ACC112 (cell line): ENCODE measurements at regions not wholly inside any gene's neighbourhood (a gene's known extent, or its start where the extent isn't known, plus 50 kb on each side); places are given as distances from the start of the nearest gene placed in this dataset.

ENCODE experiments used
- H2AFZ ChIP-seq: fragments of 200-600 bp; sonication (generic); one replicate; pipeline ENCODE4 v1.6.0; 2017; ENCODE audit warnings: antibody characterized with exemption, low read length; ENCODE audit not compliant: unreplicated experiment
- H3K27ac ChIP-seq: fragments of 200-600 bp; sonication (generic); 2 replicates; pipeline ENCODE4 v1.5.1; 2014; ENCODE audit warnings: low read depth, mild to moderate bottlenecking, antibody characterized with exemption, low read length, moderate library complexity
- H3K27me3 ChIP-seq: fragments of 200-600 bp; sonication (generic); 2 replicates; pipeline ENCODE4 v1.6.1; 2014; ENCODE audit warnings: mild to moderate bottlenecking, antibody characterized with exemption, low read length, moderate library complexity, mixed read lengths; ENCODE audit not compliant: insufficient read depth
- H3K36me3 ChIP-seq: fragments of 200-600 bp; sonication (generic); 2 replicates; pipeline ENCODE4 v1.6.1; 2016; ENCODE audit warnings: mild to moderate bottlenecking, antibody characterized with exemption, low read length, moderate library complexity, mixed read lengths; ENCODE audit not compliant: insufficient read depth
- H3K4me1 ChIP-seq: fragments of 200-600 bp; sonication (generic); one replicate; pipeline ENCODE4 v1.6.1; 2016; ENCODE audit warnings: low read length, mixed read lengths; ENCODE audit not compliant: insufficient read depth, unreplicated experiment, control insufficient read depth
- H3K4me3 ChIP-seq: fragments of 200-600 bp; sonication (generic); 2 replicates; pipeline ENCODE4 v1.5.1; 2014; ENCODE audit warnings: mild to moderate bottlenecking, low read depth, low read length
- H3K79me2 ChIP-seq: fragments of 200-600 bp; sonication (generic); one replicate; pipeline ENCODE4 v1.6.0; 2016; ENCODE audit warnings: low read length; ENCODE audit not compliant: control insufficient read depth, unreplicated experiment, insufficient read depth

- H3K4me1 ChIP-seq = no peaks in the 10 kb centered on the region
- no peak overlapping the region for H3K4me3 ChIP-seq
- H3K36me3 ChIP-seq = no peaks in the 10 kb centered on the region
- H2AFZ ChIP-seq = no peak overlapping the region
- no peaks in the 10 kb centered on the region for H3K79me2 ChIP-seq
- H3K27me3 ChIP-seq = no peaks in the 10 kb centered on the region
- H3K27ac ChIP-seq = no peak overlapping the region
These were observed 146.9 kb upstream of the TMEM132C start for GRCh38 chr12:128120035-128120434.

GRCh38 chr12:128121424-128121823 lies 145.5 kb upstream of the TMEM132C start:
- H3K36me3 ChIP-seq = no peaks in the 10 kb centered on the region
- no peaks in the 10 kb centered on the region for H3K27me3 ChIP-seq

GRCh38 chr12:128123096-128123495 lies 143.9 kb upstream of the TMEM132C start:
- no peaks in the 10 kb centered on the region for H3K4me1 ChIP-seq
- no peaks in the 10 kb centered on the region for H3K79me2 ChIP-seq
- no peaks in the 10 kb centered on the region for H3K36me3 ChIP-seq
- H3K4me3 ChIP-seq = no peak overlapping the region
- H2AFZ ChIP-seq = no peak overlapping the region
- H3K27me3 ChIP-seq = no peaks in the 10 kb centered on the region
- no peak overlapping the region for H3K27ac ChIP-seq

More at GRCh38 chr12:128121424-128121823, 145.5 kb upstream of the TMEM132C start:
- Histone ChIP-seq H3K4me3 (no peak overlapping the region), H2AFZ (no peak overlapping the region), H3K79me2 (no peaks in the 10 kb centered on the region), H3K4me1 (no peaks in the 10 kb centered on the region), H3K27ac (no peak overlapping the region)

- Histone ChIP-seq H3K27me3 (no peaks in the 10 kb centered on the region), H3K36me3 (no peaks in the 10 kb centered on the region), H3K27ac (no peak overlapping the region), H3K4me3 (no peak overlapping the region), H3K79me2 (no peaks in the 10 kb centered on the region), H2AFZ (no peak overlapping the region), H3K4me1 (no peaks in the 10 kb centered on the region)
These were observed 135.0 kb upstream of the TMEM132C start for GRCh38 chr12:128131955-128132354.

- Histone ChIP-seq H3K27me3 (no peaks in the 10 kb centered on the region), H3K79me2 (no peaks in the 10 kb centered on the region), H3K36me3 (no peaks in the 10 kb centered on the region), H3K4me1 (no peaks in the 10 kb centered on the region), H3K27ac (no peak overlapping the region), H3K4me3 (no peak overlapping the region), H2AFZ (no peak overlapping the region)
These were observed 133.5 kb upstream of the TMEM132C start for GRCh38 chr12:128133321-128134073.

- no peaks in the 10 kb centered on the region for H3K4me1 ChIP-seq
- H3K4me3 ChIP-seq = no peak overlapping the region
- H3K79me2 ChIP-seq = no peaks in the 10 kb centered on the region
- no peaks in the 10 kb centered on the region for H3K36me3 ChIP-seq
- H2AFZ ChIP-seq = no peak overlapping the region
- no peaks in the 10 kb centered on the region for H3K27me3 ChIP-seq
- no peak overlapping the region for H3K27ac ChIP-seq
These were observed 129.8 kb upstream of the TMEM132C start for GRCh38 chr12:128137140-128137539.

- H3K4me1 ChIP-seq = no peaks in the 10 kb centered on the region
- H3K36me3 ChIP-seq = no peaks in the 10 kb centered on the region
- H3K27ac ChIP-seq = no peak overlapping the region
- H3K27me3 ChIP-seq = no peaks in the 10 kb centered on the region
- H2AFZ ChIP-seq = no peak overlapping the region
- no peaks in the 10 kb centered on the region for H3K79me2 ChIP-seq
- H3K4me3 ChIP-seq = no peak overlapping the region
These were observed 128.8 kb upstream of the TMEM132C start for GRCh38 chr12:128138125-128138524.

- H3K27me3 ChIP-seq = no peaks in the 10 kb centered on the region
- no peaks in the 10 kb centered on the region for H3K79me2 ChIP-seq
These were observed 126.4 kb upstream of the TMEM132C start for GRCh38 chr12:128140551-128140950.

GRCh38 chr12:128150961-128151360 lies 116.0 kb upstream of the TMEM132C start:
- no peak overlapping the region for H3K27ac ChIP-seq
- no peaks in the 10 kb centered on the region for H3K27me3 ChIP-seq
- no peaks in the 10 kb centered on the region for H3K36me3 ChIP-seq
- no peak overlapping the region for H3K4me3 ChIP-seq
- H3K4me1 ChIP-seq = no peaks in the 10 kb centered on the region
- H2AFZ ChIP-seq = no peak overlapping the region
- no peaks in the 10 kb centered on the region for H3K79me2 ChIP-seq

More at GRCh38 chr12:128140551-128140950, 126.4 kb upstream of the TMEM132C start:
- no peak overlapping the region for H3K27ac ChIP-seq
- H2AFZ ChIP-seq = no peak overlapping the region
- H3K4me3 ChIP-seq = no peak overlapping the region
- H3K4me1 ChIP-seq = no peaks in the 10 kb centered on the region
- no peaks in the 10 kb centered on the region for H3K36me3 ChIP-seq

- Histone ChIP-seq H3K79me2 (no peaks in the 10 kb centered on the region), H3K27me3 (no peaks in the 10 kb centered on the region), H3K36me3 (no peaks in the 10 kb centered on the region), H3K4me3 (no peak overlapping the region), H3K27ac (no peak overlapping the region), H2AFZ (no peak overlapping the region), H3K4me1 (no peaks in the 10 kb centered on the region)
These were observed 111.4 kb upstream of the TMEM132C start for GRCh38 chr12:128155571-128155970.

GRCh38 chr12:128163086-128163485 lies 103.9 kb upstream of the TMEM132C start:
- no peaks in the 10 kb centered on the region for H3K4me1 ChIP-seq
- H3K79me2 ChIP-seq = no peaks in the 10 kb centered on the region
- no peaks in the 10 kb centered on the region for H3K27me3 ChIP-seq
- H3K4me3 ChIP-seq = no peak overlapping the region
- no peak overlapping the region for H2AFZ ChIP-seq
- H3K27ac ChIP-seq = no peak overlapping the region
- H3K36me3 ChIP-seq = no peaks in the 10 kb centered on the region
